GM18511 (cell line): ENCODE measurements at regions not wholly inside any gene's neighbourhood (a gene's known extent, or its start where the extent isn't known, plus 50 kb on each side); places are given as distances from the start of the nearest gene placed in this dataset.

Source experiments
- ATAC-seq: cut with Tn5 transposase; IDR thresholded peaks from one replicate; pipeline ENCODE4 v1.9.1; 2021; ENCODE audit warnings: mild to moderate bottlenecking, moderate library complexity; ENCODE audit not compliant: unreplicated experiment

GRCh38 chr5:2391566-2391965, 359.9 kb downstream of the IRX2 start:
- ATAC-seq, result no peak

- no peak for ATAC-seq
Measured at GRCh38 chr5:2391021-2391420, 360.5 kb downstream of the IRX2 start.

GRCh38 chr5:2388571-2388970, 362.9 kb downstream of the IRX2 start:
- ATAC-seq, result no peak

GRCh38 chr5:2387634-2388325, 363.7 kb downstream of the IRX2 start:
- no peak for ATAC-seq

GRCh38 chr5:2387250-2387633, 364.2 kb downstream of the IRX2 start:
- ATAC-seq, result no peak

- no peak for ATAC-seq
Measured at GRCh38 chr5:2385818-2386217, 365.7 kb downstream of the IRX2 start.

- ATAC-seq, result no peak
Measured at GRCh38 chr5:2383698-2384065, 367.8 kb downstream of the IRX2 start.

- ATAC-seq, result no peak
Measured at GRCh38 chr5:2382776-2383697, 368.4 kb downstream of the IRX2 start.

GRCh38 chr5:2381861-2382260, 369.6 kb downstream of the IRX2 start:
- no peak for ATAC-seq

- no peak for ATAC-seq
Measured at GRCh38 chr5:2381070-2381469, 370.4 kb downstream of the IRX2 start.

- no peak for ATAC-seq
Measured at GRCh38 chr5:2378976-2379375, 372.5 kb downstream of the IRX2 start.

- ATAC-seq, result no peak
Measured at GRCh38 chr5:2378108-2378507, 373.4 kb downstream of the IRX2 start.

GRCh38 chr5:2376486-2376885, 375.0 kb downstream of the IRX2 start:
- ATAC-seq, result no peak

GRCh38 chr5:2375757-2376250, 375.7 kb downstream of the IRX2 start:
- ATAC-seq, result no peak

GRCh38 chr5:2375291-2375690, 376.2 kb downstream of the IRX2 start:
- no peak for ATAC-seq

- no peak for ATAC-seq
Measured at GRCh38 chr5:2374703-2375102, 376.8 kb downstream of the IRX2 start.

- no peak for ATAC-seq
Measured at GRCh38 chr5:2373631-2374030, 377.8 kb downstream of the IRX2 start.

GRCh38 chr5:2371419-2371710, 380.1 kb downstream of the IRX2 start:
- ATAC-seq, result no peak

GRCh38 chr5:2370626-2371418, 380.7 kb downstream of the IRX2 start:
- no peak for ATAC-seq

GRCh38 chr5:2369178-2369577, 382.3 kb downstream of the IRX2 start:
- ATAC-seq, result no peak

GRCh38 chr5:2366816-2367215, 384.7 kb downstream of the IRX2 start:
- ATAC-seq, result no peak

GRCh38 chr5:2357309-2357708, 394.2 kb downstream of the IRX2 start:
- no peak for ATAC-seq
